Midbrain (tissue), 1 donor: ENCODE measurements at regions not wholly inside any gene's neighbourhood (a gene's known extent, or its start where the extent isn't known, plus 50 kb on each side); places are given as distances from the start of the nearest gene placed in this dataset.
"Not testable (repeated sequence)": the region's sequence is repeated elsewhere in the genome, so short reads cannot be mapped to it uniquely, and the experiment has no call there.

Experiments used
- DNase-seq: peaks from one replicate; lab custom pipeline; 2025; lab: John Stamatoyannopoulos, UW

DNA sequence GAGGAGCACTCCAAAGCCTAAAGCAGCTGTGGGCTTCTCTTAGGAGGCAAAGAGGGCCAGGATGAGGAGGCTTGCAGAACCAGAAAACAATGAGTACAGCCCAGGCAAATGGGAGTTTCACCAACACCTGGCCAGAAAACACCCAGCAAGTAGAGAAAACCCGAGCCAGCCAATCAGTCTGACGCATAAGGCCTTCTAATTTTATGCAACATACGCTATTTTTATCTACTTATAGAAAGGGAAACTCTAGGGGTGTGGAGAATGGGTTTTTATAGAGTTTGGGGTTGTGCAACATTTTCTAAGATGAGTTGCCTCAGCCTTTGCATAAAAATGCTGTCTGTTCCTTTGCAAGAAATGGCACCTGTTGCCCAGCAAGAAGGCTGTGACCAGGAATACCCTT is 529.0 kb upstream of the CDH5 start:
- no peak for DNase-seq

DNA sequence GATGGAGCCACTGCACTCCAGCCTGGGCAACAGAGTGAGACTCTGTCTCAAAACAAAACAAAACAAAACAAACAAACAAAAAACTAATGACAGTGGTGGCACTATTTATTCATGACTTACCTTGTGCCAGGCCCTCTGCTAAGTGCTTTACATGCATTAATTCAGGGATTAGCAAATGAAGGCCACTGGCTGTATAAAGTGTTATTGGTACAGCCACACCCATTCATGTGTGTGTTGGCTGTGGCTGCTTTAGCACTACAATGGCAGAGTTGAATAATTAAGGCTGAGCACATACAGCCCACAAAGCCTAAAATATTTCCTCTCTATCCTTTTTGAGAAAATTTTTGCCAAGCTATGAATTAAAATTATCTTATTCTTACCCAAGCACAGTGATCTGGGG is 531.8 kb upstream of the CDH5 start:
- no peak for DNase-seq

DNA sequence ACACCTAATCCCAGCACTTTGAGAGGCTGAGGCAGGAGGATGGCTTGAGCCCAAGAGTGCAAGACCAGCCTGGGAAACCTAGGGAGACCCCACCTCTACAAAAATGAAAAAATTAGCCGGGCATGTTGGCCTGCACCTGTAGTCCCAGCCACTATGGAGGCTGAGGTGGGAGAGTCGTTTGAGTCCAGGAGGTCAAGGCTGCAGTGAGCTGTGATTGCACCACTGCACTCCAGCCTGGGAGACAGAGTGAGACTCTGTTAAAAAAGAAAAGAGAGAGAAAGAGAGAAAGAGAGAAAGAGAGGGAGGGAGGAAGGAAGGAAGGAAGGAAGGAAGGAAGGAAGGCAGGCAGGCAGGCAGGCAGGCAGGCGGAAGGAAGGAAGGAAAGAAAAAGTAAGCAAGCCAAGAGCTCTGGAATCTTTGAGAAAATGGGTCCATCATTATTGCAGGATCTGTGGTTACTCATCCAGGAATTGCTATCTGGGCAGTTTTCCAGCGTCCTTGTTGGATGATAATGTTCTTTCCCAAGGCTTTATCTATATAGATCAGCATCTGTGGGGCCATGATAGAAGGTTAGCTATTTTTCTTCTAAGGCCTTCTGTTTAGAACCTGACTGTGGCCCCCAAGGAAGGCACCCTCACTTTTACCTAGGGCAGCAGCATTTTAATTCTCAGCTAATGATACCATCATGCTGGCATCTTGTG is 533.2 kb upstream of the CDH5 start:
- no peak for DNase-seq

DNA sequence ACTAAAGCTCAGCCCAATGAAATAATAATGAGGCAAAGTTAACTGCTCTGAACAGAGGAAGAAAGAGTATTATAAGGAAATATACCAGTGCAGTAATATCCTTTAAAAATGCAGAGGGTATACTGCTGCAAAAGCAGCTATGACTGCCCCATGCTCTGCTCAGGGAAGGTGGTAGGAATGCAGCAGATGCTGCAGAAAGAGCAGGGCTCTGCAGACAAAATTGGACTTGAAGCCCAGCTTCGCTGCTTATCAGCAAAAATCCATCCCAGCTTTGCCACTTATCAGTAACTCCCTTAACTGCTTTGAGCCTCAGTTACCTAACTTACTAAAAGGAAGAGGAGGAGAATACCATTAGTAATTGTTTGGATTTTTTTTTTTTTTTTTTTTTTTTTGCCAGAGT is 533.8 kb upstream of the CDH5 start:
- no peak for DNase-seq

DNA sequence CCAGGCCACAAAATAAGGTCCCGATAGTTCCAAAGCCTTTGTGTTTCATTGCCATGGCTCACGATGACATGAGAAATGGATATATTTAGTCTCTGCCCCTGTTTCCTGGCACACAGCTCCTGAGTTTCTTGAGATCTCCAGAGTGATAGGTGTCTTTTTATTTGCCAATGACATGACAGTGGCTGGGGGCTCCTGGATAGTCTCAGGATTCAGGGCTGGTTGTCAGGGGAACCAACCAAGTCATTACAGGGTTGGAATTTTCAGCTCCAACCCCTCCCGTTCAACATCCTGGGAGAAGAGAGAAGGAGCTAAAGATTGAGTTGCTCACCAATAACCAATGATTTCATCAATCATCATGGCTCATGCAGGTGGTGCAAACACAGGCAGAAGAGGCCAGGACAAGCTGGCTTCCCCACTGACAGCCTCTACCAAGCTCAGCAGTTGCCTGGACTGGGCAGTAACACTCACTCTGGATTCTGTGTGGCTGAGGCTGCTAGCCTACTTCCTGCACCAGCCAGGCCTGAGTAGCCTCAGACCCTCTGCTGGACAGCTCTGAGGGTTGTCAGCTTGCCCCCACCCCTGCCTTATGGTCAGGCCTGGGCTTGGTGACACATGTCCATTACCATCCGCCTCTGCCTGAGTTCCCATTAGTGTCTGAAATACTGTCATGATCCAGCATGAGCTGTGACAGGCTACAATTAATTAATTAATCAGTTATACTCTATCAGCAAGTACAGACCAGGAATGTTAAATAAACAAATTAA is 534.4 kb upstream of the CDH5 start:
- DNase-seq, result no peak

DNA sequence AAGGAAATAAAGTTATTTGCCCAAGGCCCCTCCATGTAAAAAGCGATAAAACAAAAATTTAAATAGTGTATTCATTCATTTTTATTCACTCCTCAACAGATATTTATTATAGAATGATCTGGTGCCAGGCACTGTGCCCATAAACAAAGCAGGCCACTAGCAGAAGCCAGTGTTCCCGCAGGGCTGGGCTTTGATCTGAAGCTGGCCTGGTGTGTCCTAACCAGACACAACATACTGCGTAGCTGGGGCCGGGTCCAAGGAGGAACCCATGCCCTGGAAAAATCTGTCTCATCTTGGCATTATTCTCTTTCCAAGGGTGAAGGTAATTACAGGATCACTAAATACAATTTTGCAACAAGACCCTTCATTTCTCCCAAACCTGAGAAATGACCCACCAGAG is 537.4 kb upstream of the CDH5 start:
- DNase-seq, result no peak

DNA sequence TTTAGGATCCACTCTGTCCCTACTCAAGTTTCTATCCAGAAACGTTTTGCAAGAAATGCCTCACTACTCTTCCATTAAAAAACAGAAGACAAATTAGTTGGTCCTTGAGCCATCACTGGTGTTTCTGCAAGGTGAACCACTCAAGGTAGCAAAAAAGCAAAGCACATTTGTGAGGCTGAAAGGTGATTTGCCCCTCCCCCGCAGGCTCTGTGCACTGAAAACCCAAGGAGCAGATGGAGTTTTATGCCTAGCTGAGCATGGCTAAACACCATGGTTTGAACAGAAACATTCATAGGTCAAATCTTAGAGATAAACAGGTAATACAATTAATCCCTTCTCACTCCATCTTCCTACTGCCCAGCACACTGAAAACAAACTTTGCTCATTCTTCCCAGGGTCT is 538.2 kb upstream of the CDH5 start:
- no peak for DNase-seq

DNA sequence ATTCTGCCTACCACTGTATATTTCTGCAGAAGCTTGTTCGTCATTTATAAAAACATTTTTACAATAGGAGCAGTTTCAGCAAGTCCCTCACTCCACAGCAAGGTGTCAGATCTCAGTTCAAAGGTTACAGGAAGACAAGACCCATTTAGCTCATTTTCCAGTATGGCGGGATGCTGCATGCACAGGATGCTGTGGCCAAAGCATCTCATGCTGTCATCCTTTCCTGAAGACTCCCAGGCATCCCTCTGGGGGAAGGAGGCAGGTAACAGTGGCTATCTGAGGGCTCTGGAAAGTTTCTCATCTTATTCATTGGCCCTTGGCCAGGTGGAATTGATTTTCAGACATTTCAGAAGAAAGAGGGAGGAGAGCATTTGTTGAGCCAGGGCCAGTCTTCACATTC is 539.3 kb upstream of the CDH5 start:
- no peak for DNase-seq

DNA sequence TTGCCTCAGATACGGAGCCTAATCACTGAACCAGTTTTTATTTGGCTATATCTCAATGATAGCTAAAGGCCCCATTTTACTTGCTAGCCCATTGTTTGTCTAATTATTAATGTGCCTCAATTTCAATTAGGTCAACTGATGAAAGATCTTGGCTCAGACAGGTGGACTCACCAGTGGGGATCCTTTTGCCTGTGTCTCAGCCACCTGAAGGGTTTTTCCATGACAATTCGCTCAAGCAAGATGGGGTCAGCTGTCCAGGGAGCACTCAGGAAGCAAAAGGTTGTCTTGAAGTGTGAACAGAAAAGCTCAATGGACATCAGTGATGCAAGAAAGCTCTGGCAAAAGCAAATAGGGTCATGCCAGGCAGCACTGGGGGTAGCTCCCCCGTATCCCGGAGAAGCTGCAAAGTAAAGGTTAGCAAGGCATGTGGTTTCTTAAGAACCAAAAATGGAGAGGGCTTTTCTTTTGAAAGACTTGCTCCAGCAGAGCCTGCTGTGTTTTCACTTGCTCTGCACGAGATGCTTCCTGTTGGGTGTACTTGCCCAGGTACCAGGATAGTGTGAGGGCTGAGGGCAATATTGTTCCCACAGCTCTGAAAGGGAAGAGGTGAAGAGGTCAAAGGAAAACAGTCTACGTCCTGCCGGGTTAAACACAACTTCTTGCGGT is 541.2 kb upstream of the CDH5 start:
- no peak for DNase-seq

DNA sequence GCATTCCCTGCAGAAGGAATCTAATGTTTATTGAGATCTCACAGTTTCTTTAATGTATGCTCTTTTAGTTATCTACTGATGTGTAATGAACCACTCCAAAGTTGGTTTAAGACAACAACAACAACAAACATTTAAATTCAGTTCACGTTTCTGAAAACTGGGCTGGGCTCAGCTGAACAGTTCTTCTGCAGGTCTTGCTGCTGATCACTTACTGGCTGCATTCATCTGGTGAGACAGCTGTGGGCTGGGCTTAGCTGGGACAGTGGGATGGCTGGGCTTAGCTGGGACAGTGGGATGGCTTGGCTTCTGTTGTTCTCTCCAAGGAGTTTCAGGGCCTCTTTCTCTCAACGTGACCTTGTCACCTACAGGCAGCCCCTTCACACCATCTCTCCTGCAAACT is 544.3 kb upstream of the CDH5 start:
- no peak for DNase-seq

DNA sequence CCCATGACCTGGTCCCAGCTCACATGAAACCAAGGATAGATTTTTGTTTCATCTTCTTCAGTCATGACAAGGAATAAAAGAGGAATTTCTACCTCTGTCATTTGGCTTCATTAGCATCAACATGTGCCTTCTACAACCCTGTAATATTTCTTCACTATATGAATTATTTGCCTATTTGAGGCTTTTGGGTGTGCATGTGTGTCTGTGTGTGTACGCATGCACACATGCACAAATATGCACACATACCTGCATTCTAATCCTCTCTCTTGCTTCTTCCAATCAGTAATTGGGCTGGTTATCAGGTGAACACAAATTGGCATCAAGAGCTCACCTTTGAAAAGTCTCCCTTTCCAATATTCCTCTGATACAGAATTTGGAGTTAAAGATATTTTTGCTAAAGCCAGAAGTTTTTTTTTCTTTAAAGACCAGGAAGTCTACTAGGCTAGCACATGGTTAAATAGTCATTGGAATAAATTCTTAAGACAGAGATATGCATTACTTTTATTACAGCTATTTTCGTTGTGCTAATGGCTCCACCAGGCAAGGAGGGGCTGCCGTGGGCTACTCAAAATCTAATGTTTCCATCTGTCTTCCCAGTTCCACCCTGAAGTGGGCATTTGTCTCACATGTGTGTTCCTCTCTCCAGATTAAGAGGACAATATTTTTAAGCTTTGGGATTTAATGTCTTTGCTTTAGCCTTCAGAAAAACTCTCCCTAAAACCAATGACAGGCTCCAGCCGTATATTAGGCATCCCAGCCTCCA is 547.2 kb upstream of the CDH5 start:
- no peak for DNase-seq

DNA sequence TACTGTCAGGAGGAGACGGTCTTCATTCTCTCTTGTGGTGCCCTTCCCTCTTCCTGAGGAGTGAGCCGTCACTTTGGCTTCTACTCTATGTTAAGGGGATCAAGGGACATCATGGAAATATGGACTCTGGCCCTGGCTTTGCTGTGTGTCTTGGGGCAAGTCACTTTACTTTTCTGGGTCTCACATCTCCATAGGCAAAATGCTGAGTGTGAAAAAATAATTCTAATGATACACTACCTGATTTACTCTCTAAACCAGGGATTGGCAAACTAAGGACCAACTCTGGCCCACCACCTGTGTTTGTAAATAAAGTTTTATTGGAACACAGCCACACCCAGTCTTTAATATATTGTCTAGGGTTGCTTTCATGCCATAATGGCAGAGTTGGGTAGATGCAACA is 548.7 kb upstream of the CDH5 start:
- DNase-seq, result no peak

DNA sequence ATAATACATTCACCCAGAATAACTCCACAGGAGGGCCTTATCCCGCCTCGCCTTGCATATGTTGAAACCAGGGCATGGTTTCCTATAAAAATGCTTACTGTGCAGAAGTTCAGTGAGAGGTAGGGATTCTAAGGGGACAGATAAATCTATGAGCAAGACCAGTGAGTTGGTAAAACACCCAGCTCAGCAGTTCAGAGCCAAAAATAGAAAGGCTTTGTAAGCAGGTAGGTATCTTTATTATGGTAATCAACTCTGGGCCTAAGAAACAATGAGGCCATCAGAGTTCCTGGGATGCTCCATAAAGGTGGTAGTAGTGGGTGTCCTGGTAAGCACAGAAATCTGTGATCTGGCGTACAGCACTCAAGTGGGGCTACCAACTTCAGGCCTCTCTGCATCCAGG is 549.4 kb upstream of the CDH5 start:
- DNase-seq, result no peak

DNA sequence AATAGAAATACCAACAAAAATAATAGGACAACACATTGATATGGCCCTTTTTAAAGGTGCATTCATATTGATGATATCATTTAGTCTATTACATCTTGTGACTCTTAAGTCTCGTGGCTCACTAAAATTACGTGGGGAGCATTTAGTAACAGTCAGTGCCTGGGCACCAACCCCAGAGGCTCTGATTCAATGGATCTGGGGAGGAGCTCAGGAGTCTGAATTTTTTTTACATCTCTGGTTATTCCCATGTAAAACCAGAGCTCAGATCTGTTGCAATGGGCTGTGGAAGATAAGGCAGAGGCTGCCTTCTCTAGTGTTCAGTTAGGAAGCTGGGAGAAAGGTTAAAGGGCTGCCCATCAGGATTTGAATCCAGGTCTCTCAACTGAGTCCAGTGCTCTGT is 549.9 kb upstream of the CDH5 start:
- DNase-seq, result no peak

DNA sequence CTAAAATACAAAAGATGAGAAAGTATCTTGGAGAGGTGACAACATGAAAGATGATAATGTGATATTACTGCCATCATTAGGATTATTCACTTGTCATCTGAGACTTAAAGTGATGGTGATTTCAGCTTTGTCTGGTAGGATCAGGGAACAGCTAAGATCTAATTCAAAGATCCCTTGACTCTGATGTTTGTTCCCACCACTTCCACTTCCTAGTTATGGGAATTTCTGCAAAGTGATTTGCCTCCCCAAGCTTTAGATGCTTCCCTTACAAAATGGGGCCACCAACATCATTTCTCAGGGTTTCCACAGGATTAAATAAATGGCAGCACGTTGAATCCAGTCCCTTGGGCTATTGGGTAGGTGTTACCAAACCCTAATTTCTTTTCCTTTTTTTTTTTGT is 550.8 kb upstream of the CDH5 start:
- no peak for DNase-seq

DNA sequence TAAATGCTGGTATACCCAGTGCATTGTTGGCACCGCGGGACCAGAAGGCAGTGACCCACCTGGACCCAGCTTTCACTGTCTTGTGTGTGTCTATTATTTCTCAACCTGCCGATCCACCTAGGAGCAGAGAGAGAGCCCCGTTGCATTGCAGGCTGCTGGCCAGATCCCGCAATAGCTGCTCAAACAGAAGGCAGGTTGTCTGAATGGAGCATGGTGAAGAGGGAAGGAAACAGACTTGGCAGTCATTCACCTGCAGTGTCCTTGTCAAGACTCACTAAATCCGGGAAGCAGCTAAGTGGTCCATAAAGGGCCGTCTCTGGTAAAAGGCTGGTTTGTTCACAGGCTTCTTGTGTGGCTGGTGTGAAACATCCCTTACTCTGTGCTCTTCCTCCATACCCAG is 552.6 kb upstream of the CDH5 start:
- not testable (repeated sequence) for DNase-seq

DNA sequence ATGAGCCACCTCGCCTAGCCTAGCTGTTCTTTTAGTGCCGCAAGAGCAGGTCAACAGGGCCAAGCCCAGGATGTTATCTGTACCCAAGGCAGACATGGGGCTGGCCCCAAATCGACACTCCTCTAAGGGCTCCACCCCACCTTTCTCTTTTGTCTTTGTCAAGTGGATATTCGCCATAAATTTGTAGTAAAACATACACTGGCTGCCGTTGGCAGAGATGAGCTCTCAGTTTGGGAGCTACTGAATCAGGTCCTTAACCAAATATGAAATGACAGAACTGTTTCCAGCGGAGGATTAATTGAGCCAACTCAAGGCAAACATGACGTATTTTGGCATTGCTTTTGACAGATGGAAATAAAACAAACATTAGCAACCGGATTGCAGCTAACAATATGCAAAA is 556.9 kb upstream of the CDH5 start:
- DNase-seq, result no peak

DNA sequence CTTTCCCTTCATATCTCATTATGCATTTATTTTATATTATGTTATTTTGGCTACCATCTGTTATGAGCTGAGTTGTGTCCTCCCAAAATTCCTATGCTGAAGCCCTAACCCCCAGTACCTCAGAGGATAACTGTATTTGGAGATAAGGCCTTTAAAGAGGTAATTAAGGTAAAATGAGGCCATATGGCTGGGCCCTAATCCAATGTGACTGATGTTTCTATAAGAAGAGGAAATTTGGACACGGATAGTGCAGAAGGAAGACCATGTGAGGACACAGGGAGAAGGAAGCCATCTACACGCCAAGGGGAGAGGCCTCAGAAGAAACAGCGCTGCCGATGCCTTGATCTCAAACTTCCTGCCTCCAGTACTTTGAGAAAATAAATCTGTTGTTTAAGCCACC is 557.7 kb upstream of the CDH5 start:
- DNase-seq, result no peak

DNA sequence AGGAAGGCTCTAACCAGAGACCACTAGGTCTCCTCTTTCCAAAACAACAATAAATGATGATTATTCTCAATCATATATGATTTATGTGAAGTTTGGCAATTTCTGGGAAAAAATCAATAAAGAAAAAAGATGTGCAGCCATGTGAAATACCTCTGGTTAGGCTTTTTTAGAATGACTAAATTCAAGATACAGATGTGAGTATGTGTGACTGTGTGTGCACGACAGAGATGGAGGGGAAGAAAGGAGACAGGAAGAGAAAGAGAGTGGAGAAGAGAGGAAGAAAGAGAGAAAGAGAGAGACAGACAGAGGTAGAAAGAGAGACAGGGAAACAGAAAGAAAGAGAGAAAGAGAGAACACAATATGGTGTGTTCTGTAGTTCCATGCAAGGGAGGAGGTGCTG is 558.6 kb upstream of the CDH5 start:
- no peak for DNase-seq

DNA sequence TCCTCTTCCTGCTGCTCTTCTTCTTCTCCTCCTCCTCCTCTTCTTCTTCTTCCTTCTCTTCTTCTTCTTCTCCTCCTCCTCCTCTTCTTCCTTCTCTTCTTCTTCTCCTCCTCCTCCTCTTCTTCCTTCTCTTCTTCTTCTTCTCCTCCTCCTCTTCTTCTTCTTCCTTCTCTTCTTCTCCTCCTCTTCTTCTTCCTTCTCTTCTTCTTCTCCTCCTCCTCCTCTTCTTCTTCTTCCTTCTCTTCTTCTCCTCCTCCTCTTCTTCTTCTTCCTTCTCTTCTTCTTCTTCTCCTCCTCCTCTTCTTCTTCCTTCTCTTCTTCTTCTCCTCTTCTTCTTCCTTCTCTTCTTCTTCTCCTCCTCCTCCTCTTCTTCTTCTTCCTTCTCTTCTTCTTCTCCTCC is 560.8 kb upstream of the CDH5 start:
- DNase-seq, result not testable (repeated sequence)

DNA sequence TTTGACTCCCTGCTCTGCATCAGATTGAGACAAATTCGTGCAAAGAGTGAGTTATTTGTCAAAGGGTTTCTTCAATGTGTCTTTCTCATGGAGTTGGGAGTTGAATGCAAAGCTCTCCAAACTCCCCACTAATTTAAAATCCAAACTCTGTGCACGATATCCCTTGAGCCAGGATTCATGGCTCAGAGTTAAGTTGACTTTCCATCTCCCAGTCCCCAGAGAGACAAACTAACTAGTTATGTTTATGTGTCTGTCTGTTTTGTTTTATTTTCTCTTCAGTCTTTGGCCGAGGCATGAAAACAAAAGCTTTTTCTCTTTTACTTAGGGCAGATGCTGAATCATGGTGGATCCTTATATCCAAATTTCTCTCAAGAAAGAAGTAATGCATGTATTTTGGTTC is 570.0 kb upstream of the CDH5 start:
- no peak for DNase-seq

DNA sequence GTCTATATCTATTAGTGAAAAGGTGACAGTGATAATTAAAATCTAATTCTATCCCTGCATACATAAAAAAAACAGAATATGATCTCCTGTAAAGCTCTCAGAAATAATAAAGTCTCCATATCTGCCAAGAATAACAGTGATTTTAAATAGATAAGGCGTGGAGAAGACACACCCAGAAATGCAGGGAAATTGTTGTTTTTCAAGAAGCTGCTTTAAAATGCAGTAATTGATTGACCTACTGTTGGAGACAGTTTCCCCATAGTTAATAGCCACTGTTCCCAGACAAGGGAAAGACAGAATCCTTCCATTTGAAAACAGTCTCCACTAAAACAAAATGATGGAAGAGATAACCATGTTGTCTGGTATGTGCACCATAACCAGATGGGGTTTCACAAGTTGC is 571.5 kb upstream of the CDH5 start:
- no peak for DNase-seq

DNA sequence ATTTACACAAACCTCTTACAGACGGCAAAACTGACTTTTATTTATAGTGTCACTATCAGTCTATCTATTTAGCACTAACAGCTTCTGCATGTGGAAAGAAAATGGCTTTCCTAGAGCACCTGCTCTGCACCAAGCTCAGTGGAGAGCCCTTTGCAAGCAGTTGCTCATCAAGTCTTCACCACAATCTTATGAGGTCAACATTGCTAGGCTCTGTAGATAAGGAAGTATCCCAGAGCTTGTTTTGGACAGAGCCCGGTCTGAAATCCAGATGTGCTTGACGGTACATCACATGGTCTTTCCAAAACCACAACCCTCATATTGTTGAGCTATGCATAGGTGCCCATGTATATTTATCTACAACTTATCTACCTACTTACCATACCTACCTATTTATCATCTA is 572.7 kb upstream of the CDH5 start:
- DNase-seq, result no peak
